ENCODE measurements at regions not wholly inside any gene's neighbourhood (a gene's known extent, or its start where the extent isn't known, plus 50 kb on each side); places are given as distances from the start of the nearest gene placed in this dataset.

DNA sequence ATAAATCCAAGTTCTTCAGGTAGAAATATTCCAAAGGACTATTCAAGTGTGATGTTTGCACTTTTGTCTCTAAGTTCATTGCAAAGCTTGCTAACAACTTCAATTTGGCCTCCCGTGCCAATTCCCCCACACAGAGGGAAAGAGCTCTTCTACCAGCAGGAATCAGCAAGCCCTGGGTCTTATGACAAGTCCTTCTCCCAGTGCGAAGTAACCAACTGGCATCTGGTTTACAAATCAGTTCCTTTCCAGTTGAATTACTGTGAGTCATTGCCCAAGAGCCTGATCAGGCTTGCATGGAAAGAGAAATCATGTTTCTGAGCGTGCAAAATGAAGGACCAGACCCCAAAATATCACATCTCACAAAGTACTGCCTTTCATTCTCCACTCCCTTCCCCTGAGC lies 62.7 kb upstream of the SLCO3A1 start:
- Histone ChIP-seq H3K36me3 (ENCODE audit: low read depth, low read length) (no peaks in the 10 kb centered on the region), H3K9me2 (replicated peaks; ENCODE audit: low read length) (no peaks in the 10 kb centered on the region), H3K27ac (ENCODE audit: low read length) (no peak overlapping the region), H4K20me1 (ENCODE audit: low read length) (no peaks in the 10 kb centered on the region), H3K27me3 (ENCODE audit: low read length) (peaks cover 16% of the 10 kb centered on the region), H3K79me2 (ENCODE audit: low read length) (no peaks in the 10 kb centered on the region), H3K4me2 (ENCODE audit: low read length) (no peak overlapping the region), H3F3A (ENCODE audit: low read length, unreplicated experiment) (no peaks in the 10 kb centered on the region), H3K4me3 (ENCODE audit: low read length) (no peak overlapping the region), H3K4me1 (ENCODE audit: insufficient read depth, low read length) (no peaks in the 10 kb centered on the region), H3K9ac (ENCODE audit: low read length) (no peak overlapping the region), H3K9me3 (ENCODE audit: low read length) (no peaks in the 10 kb centered on the region), H2AFZ (ENCODE audit: low read length) (no peak overlapping the region)
- TF ChIP-seq EZH2 (IDR thresholded peaks at IDR 0.05; ENCODE audit: low read length, unreplicated experiment), result no peak
- TF ChIP-seq, protein P1, sequence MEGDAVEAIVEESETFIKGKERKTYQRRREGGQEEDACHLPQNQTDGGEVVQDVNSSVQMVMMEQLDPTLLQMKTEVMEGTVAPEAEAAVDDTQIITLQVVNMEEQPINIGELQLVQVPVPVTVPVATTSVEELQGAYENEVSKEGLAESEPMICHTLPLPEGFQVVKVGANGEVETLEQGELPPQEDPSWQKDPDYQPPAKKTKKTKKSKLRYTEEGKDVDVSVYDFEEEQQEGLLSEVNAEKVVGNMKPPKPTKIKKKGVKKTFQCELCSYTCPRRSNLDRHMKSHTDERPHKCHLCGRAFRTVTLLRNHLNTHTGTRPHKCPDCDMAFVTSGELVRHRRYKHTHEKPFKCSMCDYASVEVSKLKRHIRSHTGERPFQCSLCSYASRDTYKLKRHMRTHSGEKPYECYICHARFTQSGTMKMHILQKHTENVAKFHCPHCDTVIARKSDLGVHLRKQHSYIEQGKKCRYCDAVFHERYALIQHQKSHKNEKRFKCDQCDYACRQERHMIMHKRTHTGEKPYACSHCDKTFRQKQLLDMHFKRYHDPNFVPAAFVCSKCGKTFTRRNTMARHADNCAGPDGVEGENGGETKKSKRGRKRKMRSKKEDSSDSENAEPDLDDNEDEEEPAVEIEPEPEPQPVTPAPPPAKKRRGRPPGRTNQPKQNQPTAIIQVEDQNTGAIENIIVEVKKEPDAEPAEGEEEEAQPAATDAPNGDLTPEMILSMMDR (conservative IDR thresholded peaks at IDR 0.05; ENCODE audit: low read depth, low read length), result no peak
- TF ChIP-seq EZH2phosphoT487 (IDR thresholded peaks at IDR 0.05; ENCODE audit: borderline replicate concordance, low read length), result no peak
- DNase-seq (peak; percentile 12), ATAC-seq (no peak)
- ChIA-PET POLR2A (ENCODE audit: unreplicated experiment) (no interaction called here), CTCF (no interaction called here)
- no TSS peak for BruUV-seq (replicated peaks)
- intact Hi-C loops (cut with micrococcal nuclease), result no loop called here

DNA sequence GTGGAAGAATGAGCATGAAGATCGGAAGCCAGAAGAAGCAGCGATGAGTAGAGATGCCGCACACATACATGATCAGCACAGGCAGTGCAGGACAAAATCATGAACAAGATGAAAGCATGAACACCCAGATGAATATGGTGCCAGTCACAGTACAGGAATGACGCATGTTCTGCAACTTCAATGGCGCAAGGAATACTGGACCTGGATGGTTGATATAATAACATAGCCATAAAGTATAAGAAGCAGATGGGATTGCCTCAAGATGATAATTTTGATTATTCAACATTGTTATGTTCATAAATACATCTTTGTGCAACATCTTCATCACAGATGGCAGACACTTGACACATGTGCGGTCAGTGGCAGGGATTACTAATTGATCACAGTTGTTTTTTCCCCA lies 59.7 kb upstream of the SLCO3A1 start:
- TF ChIP-seq EZH2 (IDR thresholded peaks at IDR 0.05; ENCODE audit: low read length, unreplicated experiment) (no peak), EZH2phosphoT487 (IDR thresholded peaks at IDR 0.05; ENCODE audit: borderline replicate concordance, low read length) (no peak)
- TF ChIP-seq, protein P1 (conservative IDR thresholded peaks at IDR 0.05; ENCODE audit: low read depth, low read length), result no peak
- intact Hi-C loops (cut with micrococcal nuclease), result no loop called here

DNA sequence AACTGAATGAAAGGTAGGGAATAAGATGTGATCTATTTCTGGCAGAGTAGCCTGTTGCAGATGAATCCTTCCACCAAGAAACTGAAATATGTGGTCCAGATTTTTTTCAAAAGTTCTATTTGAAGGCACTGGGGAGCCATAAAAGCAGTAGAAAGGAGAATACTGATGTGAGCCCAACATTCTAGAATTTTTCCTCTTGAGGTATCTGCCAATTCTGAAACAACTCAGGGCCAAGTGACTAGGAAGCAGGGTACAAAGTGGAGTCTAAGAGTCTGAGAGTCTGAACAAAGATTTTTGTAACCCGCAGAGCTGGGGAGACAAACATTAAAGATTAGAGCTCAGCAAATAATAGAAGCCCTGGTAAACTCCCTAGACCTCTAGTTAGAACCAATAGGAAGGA lies 58.3 kb upstream of the SLCO3A1 start:
- Histone ChIP-seq H3K27me3 (ENCODE audit: low read length) (peaks cover 23% of the 10 kb centered on the region), H4K20me1 (ENCODE audit: low read length) (no peaks in the 10 kb centered on the region), H3K9me2 (replicated peaks; ENCODE audit: low read length) (no peaks in the 10 kb centered on the region), H3K36me3 (ENCODE audit: low read depth, low read length) (no peaks in the 10 kb centered on the region), H3K4me2 (ENCODE audit: low read length) (no peak overlapping the region), H3K9ac (ENCODE audit: low read length) (no peak overlapping the region), H2AFZ (ENCODE audit: low read length) (no peak overlapping the region), H3K27ac (ENCODE audit: low read length) (no peak overlapping the region), H3K9me3 (ENCODE audit: low read length) (no peaks in the 10 kb centered on the region), H3K79me2 (ENCODE audit: low read length) (no peaks in the 10 kb centered on the region), H3K4me1 (ENCODE audit: insufficient read depth, low read length) (no peaks in the 10 kb centered on the region), H3F3A (ENCODE audit: low read length, unreplicated experiment) (no peaks in the 10 kb centered on the region), H3K4me3 (ENCODE audit: low read length) (no peak overlapping the region)
- TF ChIP-seq EZH2phosphoT487 (IDR thresholded peaks at IDR 0.05; ENCODE audit: borderline replicate concordance, low read length) (no peak), EZH2 (IDR thresholded peaks at IDR 0.05; ENCODE audit: low read length, unreplicated experiment) (no peak)
- TF ChIP-seq, protein P1 (conservative IDR thresholded peaks at IDR 0.05; ENCODE audit: low read depth, low read length), result no peak
- intact Hi-C loops (cut with micrococcal nuclease), result no loop called here
- ChIA-PET CTCF (no interaction called here), POLR2A (ENCODE audit: unreplicated experiment) (no interaction called here)
- ATAC-seq, result no peak
- no peak for DNase-seq
- BruUV-seq (replicated peaks), result no TSS peak

More for the DNA sequence above, 59.7 kb upstream of the SLCO3A1 start:
- H3K4me2 ChIP-seq (ENCODE audit: low read length), result no peak overlapping the region
- no peaks in the 10 kb centered on the region for H3F3A ChIP-seq (ENCODE audit: low read length, unreplicated experiment)
- H3K36me3 ChIP-seq (ENCODE audit: low read depth, low read length), result no peaks in the 10 kb centered on the region
- H3K9me2 ChIP-seq (replicated peaks; ENCODE audit: low read length), result no peaks in the 10 kb centered on the region
- ChIA-PET CTCF (no interaction called here), POLR2A (ENCODE audit: unreplicated experiment) (no interaction called here)
- H3K4me1 ChIP-seq (ENCODE audit: insufficient read depth, low read length), result no peaks in the 10 kb centered on the region
- H2AFZ ChIP-seq (ENCODE audit: low read length), result no peak overlapping the region
- no peak overlapping the region for H3K27ac ChIP-seq (ENCODE audit: low read length)
- H3K79me2 ChIP-seq (ENCODE audit: low read length), result no peaks in the 10 kb centered on the region
- no peak overlapping the region for H3K9ac ChIP-seq (ENCODE audit: low read length)
- no peaks in the 10 kb centered on the region for H4K20me1 ChIP-seq (ENCODE audit: low read length)
- no peaks in the 10 kb centered on the region for H3K9me3 ChIP-seq (ENCODE audit: low read length)
- ATAC-seq (no peak), DNase-seq (no peak)
- BruUV-seq (replicated peaks), result no TSS peak
- peaks cover 23% of the 10 kb centered on the region for H3K27me3 ChIP-seq (ENCODE audit: low read length)
- no peak overlapping the region for H3K4me3 ChIP-seq (ENCODE audit: low read length)
